HCT116 (cell line): ENCODE measurements at regions not wholly inside any gene's neighbourhood (a gene's known extent, or its start where the extent isn't known, plus 50 kb on each side); places are given as distances from the start of the nearest gene placed in this dataset.

Source experiments
- ATF3 ChIP-seq: IDR thresholded peaks from 2 replicates; pipeline ENCODE4 v1.6.1; 2012
- CBX3 ChIP-seq: IDR thresholded peaks from 2 replicates; pipeline ENCODE4 v1.6.1; 2012; ENCODE audit warnings: low read depth
- EGR1 ChIP-seq: IDR thresholded peaks from 2 replicates; pipeline ENCODE4 v1.6.1; 2012; ENCODE audit warnings: low read depth
- EZH2 ChIP-seq: fragments of 200-600 bp; sonication (generic); IDR thresholded peaks from 2 replicates; pipeline ENCODE4 v1.6.1; 2017; ENCODE audit warnings: antibody characterized with exemption, mixed run types
- EZH2phosphoT487 ChIP-seq: fragments of 200-600 bp; IDR thresholded peaks from 2 replicates; pipeline ENCODE4 v1.6.1; 2018; ENCODE audit warnings: antibody characterized with exemption, borderline replicate concordance
- POLR2A ChIP-seq: IDR thresholded peaks from 2 replicates; pipeline ENCODE4 v1.7.0; 2011; ENCODE audit warnings: borderline replicate concordance; ENCODE audit not compliant: insufficient read depth, insufficient read length; ENCODE audit errors: extremely low read depth
- POLR2AphosphoS5 ChIP-seq: IDR thresholded peaks from 2 replicates; pipeline ENCODE4 v1.6.1; 2011; ENCODE audit warnings: mild to moderate bottlenecking, low read depth, low read length, moderate library complexity
- RAD21 ChIP-seq: IDR thresholded peaks from 2 replicates; pipeline ENCODE4 v1.6.1; 2012; ENCODE audit warnings: low read depth, mild to moderate bottlenecking
- SIN3A ChIP-seq: IDR thresholded peaks from 2 replicates; pipeline ENCODE4 v1.6.1; 2012; ENCODE audit warnings: low read depth
- TCF7L2 ChIP-seq: IDR thresholded peaks from 2 replicates; pipeline ENCODE4 v1.7.0; 2011; ENCODE audit warnings: borderline replicate concordance, inconsistent platforms; ENCODE audit not compliant: insufficient read depth, insufficient read length; ENCODE audit errors: extremely low read depth
- ZNF274 ChIP-seq: fragments of 200-500 bp; sonication (Bioruptor generic); IDR thresholded peaks from 2 replicates; pipeline ENCODE4 v1.6.1; 2014; ENCODE audit warnings: mild to moderate bottlenecking, low read depth, low read length, inconsistent platforms
- TF ChIP-seq, protein P1 (sequence below), 3 experiments: fragments of 200-600 bp in 1 of 3; sonication (generic) in 1 of 3; IDR thresholded peaks in 2 of 3; conservative IDR thresholded peaks in 1 of 3; 2 replicates each; pipeline ENCODE4 v1.5.1; 2012 to 2017; ENCODE audit warnings: low read depth in 2 of 3, low read length in 2 of 3, antibody characterized with exemption in 1 of 3, borderline replicate concordance in 1 of 3, control low read depth in 1 of 3, mild to moderate bottlenecking in 1 of 3, mixed read lengths in 1 of 3, mixed run types in 1 of 3, moderate library complexity in 1 of 3; ENCODE audit not compliant: insufficient read depth in 1 of 3
- TF ChIP-seq, protein P2 (sequence below): IDR thresholded peaks from 2 replicates; pipeline ENCODE4 v1.6.1; 2012; ENCODE audit warnings: low read depth

DNA sequence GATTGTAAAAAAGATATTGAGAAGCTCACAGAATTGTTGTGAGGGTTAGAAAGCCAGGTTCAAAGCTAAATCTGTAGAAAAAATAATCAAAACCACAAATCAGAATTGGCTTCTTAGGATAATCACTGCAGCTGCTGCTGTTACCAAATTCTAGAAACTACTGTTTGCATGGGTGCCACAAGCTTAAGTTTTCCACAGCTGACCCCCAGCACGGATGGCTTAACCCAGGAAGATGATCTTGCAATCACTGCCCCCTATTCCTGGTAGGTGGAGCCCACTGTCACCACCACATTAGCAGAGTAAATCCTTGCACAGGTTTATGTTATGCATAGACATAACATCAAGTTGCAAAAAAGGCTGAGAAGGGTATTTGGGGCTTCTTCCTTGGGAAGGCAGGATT, 877.8 kb upstream of the ADGRL2 start:
- TF ChIP-seq ZNF274 (no peak), EGR1 (no peak), EZH2phosphoT487 (no peak), POLR2AphosphoS5 (no peak), TCF7L2 (no peak), SIN3A (no peak), RAD21 (no peak), ATF3 (no peak), EZH2 (no peak), POLR2A (no peak), CBX3 (no peak)
- TF ChIP-seq, protein P1, sequence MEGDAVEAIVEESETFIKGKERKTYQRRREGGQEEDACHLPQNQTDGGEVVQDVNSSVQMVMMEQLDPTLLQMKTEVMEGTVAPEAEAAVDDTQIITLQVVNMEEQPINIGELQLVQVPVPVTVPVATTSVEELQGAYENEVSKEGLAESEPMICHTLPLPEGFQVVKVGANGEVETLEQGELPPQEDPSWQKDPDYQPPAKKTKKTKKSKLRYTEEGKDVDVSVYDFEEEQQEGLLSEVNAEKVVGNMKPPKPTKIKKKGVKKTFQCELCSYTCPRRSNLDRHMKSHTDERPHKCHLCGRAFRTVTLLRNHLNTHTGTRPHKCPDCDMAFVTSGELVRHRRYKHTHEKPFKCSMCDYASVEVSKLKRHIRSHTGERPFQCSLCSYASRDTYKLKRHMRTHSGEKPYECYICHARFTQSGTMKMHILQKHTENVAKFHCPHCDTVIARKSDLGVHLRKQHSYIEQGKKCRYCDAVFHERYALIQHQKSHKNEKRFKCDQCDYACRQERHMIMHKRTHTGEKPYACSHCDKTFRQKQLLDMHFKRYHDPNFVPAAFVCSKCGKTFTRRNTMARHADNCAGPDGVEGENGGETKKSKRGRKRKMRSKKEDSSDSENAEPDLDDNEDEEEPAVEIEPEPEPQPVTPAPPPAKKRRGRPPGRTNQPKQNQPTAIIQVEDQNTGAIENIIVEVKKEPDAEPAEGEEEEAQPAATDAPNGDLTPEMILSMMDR (IDR thresholded peaks at IDR 0.05 in 2 of 3, conservative IDR thresholded peaks at IDR 0.05 in 1 of 3; ENCODE audit: borderline replicate concordance in 1 of 3, insufficient read depth in 1 of 3, low read depth in 2 of 3, low read length in 2 of 3): no peak
- TF ChIP-seq, protein P2, sequence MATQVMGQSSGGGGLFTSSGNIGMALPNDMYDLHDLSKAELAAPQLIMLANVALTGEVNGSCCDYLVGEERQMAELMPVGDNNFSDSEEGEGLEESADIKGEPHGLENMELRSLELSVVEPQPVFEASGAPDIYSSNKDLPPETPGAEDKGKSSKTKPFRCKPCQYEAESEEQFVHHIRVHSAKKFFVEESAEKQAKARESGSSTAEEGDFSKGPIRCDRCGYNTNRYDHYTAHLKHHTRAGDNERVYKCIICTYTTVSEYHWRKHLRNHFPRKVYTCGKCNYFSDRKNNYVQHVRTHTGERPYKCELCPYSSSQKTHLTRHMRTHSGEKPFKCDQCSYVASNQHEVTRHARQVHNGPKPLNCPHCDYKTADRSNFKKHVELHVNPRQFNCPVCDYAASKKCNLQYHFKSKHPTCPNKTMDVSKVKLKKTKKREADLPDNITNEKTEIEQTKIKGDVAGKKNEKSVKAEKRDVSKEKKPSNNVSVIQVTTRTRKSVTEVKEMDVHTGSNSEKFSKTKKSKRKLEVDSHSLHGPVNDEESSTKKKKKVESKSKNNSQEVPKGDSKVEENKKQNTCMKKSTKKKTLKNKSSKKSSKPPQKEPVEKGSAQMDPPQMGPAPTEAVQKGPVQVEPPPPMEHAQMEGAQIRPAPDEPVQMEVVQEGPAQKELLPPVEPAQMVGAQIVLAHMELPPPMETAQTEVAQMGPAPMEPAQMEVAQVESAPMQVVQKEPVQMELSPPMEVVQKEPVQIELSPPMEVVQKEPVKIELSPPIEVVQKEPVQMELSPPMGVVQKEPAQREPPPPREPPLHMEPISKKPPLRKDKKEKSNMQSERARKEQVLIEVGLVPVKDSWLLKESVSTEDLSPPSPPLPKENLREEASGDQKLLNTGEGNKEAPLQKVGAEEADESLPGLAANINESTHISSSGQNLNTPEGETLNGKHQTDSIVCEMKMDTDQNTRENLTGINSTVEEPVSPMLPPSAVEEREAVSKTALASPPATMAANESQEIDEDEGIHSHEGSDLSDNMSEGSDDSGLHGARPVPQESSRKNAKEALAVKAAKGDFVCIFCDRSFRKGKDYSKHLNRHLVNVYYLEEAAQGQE: no peak
